Astrocyte of the cerebellum (primary cell): ENCODE measurements at regions not wholly inside any gene's neighbourhood (a gene's known extent, or its start where the extent isn't known, plus 50 kb on each side); places are given as distances from the start of the nearest gene placed in this dataset.

Experiments
- DNase-seq: peaks from one replicate; pipeline ENCODE4 v3.0.0-alpha.2; 2011; ENCODE audit warnings: low read depth
- H3K4me3 ChIP-seq: 2 replicates; pipeline ENCODE4 v1.5.1; 2011; ENCODE audit warnings: mild to moderate bottlenecking, low read depth, low read length, moderate library complexity
- CTCF ChIP-seq: IDR thresholded peaks from 2 replicates; pipeline ENCODE4 v1.5.1; 2012; ENCODE audit warnings: low read length, low read depth, moderate library complexity, mild to moderate bottlenecking; ENCODE audit errors: missing control alignments
- in situ Hi-C: cut with HindIII; loops from 2 replicates; pipeline ENCODE4 v1.10.0; 2017; ENCODE audit warnings: low sequenced_read_pairs

GRCh38 chr4:129422277-129422676 is 326.3 kb downstream of the C4orf33 start:
- no peak for DNase-seq
- in situ Hi-C loops, result no loop called here
- H3K4me3 ChIP-seq, result no peak overlapping the region
- no peak for TF ChIP-seq CTCF

- no peak for TF ChIP-seq CTCF
- in situ Hi-C loops, result no loop called here
- no peak for DNase-seq
- H3K4me3 ChIP-seq, result no peak overlapping the region
Observed at GRCh38 chr4:129428454-129428853, 332.5 kb downstream of the C4orf33 start.

- DNase-seq, result peak; percentile 36
- in situ Hi-C loops, result no loop called here
- no peak overlapping the region for H3K4me3 ChIP-seq
- TF ChIP-seq CTCF, result no peak
Observed at GRCh38 chr4:129429581-129430320, 333.8 kb downstream of the C4orf33 start.

- in situ Hi-C loops, result no loop called here
- DNase-seq, result no peak
- TF ChIP-seq CTCF, result no peak
- H3K4me3 ChIP-seq, result no peak overlapping the region
Observed at GRCh38 chr4:129437347-129437746, 341.4 kb downstream of the C4orf33 start.

- DNase-seq, result no peak
- TF ChIP-seq CTCF, result no peak
- no peak overlapping the region for H3K4me3 ChIP-seq
- in situ Hi-C loops, result no loop called here
Observed at GRCh38 chr4:129438456-129438981, 342.6 kb downstream of the C4orf33 start.

GRCh38 chr4:129446074-129446473 is 350.1 kb downstream of the C4orf33 start:
- no peak for DNase-seq
- no peak for TF ChIP-seq CTCF

More at GRCh38 chr4:129446074-129446473, 350.1 kb downstream of the C4orf33 start:
- H3K4me3 ChIP-seq, result no peak overlapping the region
- in situ Hi-C loops, result no loop called here
